Right lobe of liver (tissue), 4 donors: ENCODE measurements at regions not wholly inside any gene's neighbourhood (a gene's known extent, or its start where the extent isn't known, plus 50 kb on each side); places are given as distances from the start of the nearest gene placed in this dataset.

Experiments used
- CTCF ChIP-seq, 4 donors: fragments of 200-600 bp in 3 of 4; fragments of 450-650 bp in 1 of 4; IDR thresholded peaks; one replicate each; pipeline versions ENCODE4 v1.5.1 to v1.8.0; 2016 to 2022; ENCODE audit warnings: antibody characterized with exemption in 4 of 4, mild to moderate bottlenecking in 2 of 4
- POLR2A ChIP-seq: fragments of 450-650 bp; IDR thresholded peaks from one replicate; pipeline ENCODE4 v1.6.1; 2017; ENCODE audit warnings: antibody characterized with exemption, mild to moderate bottlenecking
- donor health status: DM: no; HTN: no; CAD: no.
- donor health status: DM: no; HTN: no; CAD: no.
- donor health status: DM: no; HTN: yes; CAD: no.

- TF ChIP-seq POLR2A (no peak), CTCF (IDR thresholded peaks at IDR 0.05) (no peak)
Measured at GRCh38 chr7:10802011-10802410, 171.7 kb upstream of the PHF14 start.
